Immature natural killer cell (primary cell): ENCODE measurements at regions not wholly inside any gene's neighbourhood (a gene's known extent, or its start where the extent isn't known, plus 50 kb on each side); places are given as distances from the start of the nearest gene placed in this dataset.

Experiments used
- DNase-seq, 3 donors: peaks; one replicate each; pipeline ENCODE4 v3.0.0; 2022; ENCODE audit warnings: mixed read lengths in 1 of 3
- H3K27ac Mint-ChIP-seq, 6 donors: one replicate each; pipeline ENCODE4 v1.8.0; 2020; ENCODE audit warnings: mixed read lengths in 6 of 6, mild to moderate bottlenecking in 5 of 6, inconsistent platforms in 4 of 6, moderate library complexity in 3 of 6
- H3K27me3 Mint-ChIP-seq, 3 donors: one replicate each; pipeline ENCODE4 v1.8.0; 2020 to 2021; ENCODE audit warnings: low read depth in 3 of 3, mild to moderate bottlenecking in 3 of 3, mixed read lengths in 3 of 3, moderate library complexity in 3 of 3, inconsistent platforms in 1 of 3
- H3K36me3 Mint-ChIP-seq, 3 donors: one replicate each; pipeline ENCODE4 v1.8.0; 2020; ENCODE audit warnings: mixed read lengths in 3 of 3, inconsistent platforms in 2 of 3, mild to moderate bottlenecking in 2 of 3
- H3K4me1 Mint-ChIP-seq, 2 donors: one replicate each; pipeline ENCODE4 v1.8.0; 2020; ENCODE audit warnings: inconsistent platforms in 2 of 2, mild to moderate bottlenecking in 2 of 2, mixed read lengths in 2 of 2, moderate library complexity in 1 of 2
- H3K4me3 Mint-ChIP-seq, 5 donors: one replicate each; pipeline ENCODE4 v1.8.0; 2020; ENCODE audit warnings: mild to moderate bottlenecking in 5 of 5, mixed read lengths in 5 of 5, inconsistent platforms in 3 of 5, moderate library complexity in 3 of 5
- H3K9me3 Mint-ChIP-seq, 6 donors: one replicate each; pipeline ENCODE4 v1.8.0; 2020; ENCODE audit warnings: mild to moderate bottlenecking in 6 of 6, mixed read lengths in 6 of 6, inconsistent platforms in 4 of 6, moderate library complexity in 3 of 6

GRCh38 chr18:77566604-77567003 is 317.0 kb downstream of the GALR1 start:
- Mint-ChIP-seq H3K4me1 (no peaks in the 10 kb centered on the region), H3K27ac (no peak overlapping the region), H3K27me3 (peaks cover 0 to 2% (median 0%) of the 10 kb centered on the region in 3 donors), H3K4me3 (no peak overlapping the region), H3K9me3 (peaks cover 0 to 20% (median 1%) of the 10 kb centered on the region in 6 donors), H3K36me3 (no peaks in the 10 kb centered on the region)
- no peak for DNase-seq

GRCh38 chr18:77567205-77567604 is 317.6 kb downstream of the GALR1 start:
- H3K27ac Mint-ChIP-seq, result no peak overlapping the region
- no peaks in the 10 kb centered on the region for H3K4me1 Mint-ChIP-seq
- peaks cover 0 to 20% (median 1%) of the 10 kb centered on the region in 6 donors for H3K9me3 Mint-ChIP-seq
- no peak overlapping the region for H3K4me3 Mint-ChIP-seq
- no peak for DNase-seq
- no peaks in the 10 kb centered on the region for H3K36me3 Mint-ChIP-seq
- peaks cover 0 to 2% (median 0%) of the 10 kb centered on the region in 3 donors for H3K27me3 Mint-ChIP-seq

- DNase-seq, result no peak
- no peaks in the 10 kb centered on the region for H3K4me1 Mint-ChIP-seq
- peaks cover 0 to 20% (median 2%) of the 10 kb centered on the region in 6 donors for H3K9me3 Mint-ChIP-seq
- H3K36me3 Mint-ChIP-seq, result no peaks in the 10 kb centered on the region
- H3K4me3 Mint-ChIP-seq, result no peak overlapping the region
- peaks cover 0 to 5% (median 4%) of the 10 kb centered on the region in 3 donors for H3K27me3 Mint-ChIP-seq
- no peak overlapping the region for H3K27ac Mint-ChIP-seq
These were observed 322.1 kb downstream of the GALR1 start for GRCh38 chr18:77571743-77572142.

GRCh38 chr18:77572537-77572936 is 322.9 kb downstream of the GALR1 start:
- peaks cover 0 to 20% (median 2%) of the 10 kb centered on the region in 6 donors for H3K9me3 Mint-ChIP-seq
- H3K36me3 Mint-ChIP-seq, result no peaks in the 10 kb centered on the region
- H3K27me3 Mint-ChIP-seq, result peaks cover 0 to 5% (median 4%) of the 10 kb centered on the region in 3 donors
- DNase-seq, result no peak
- H3K27ac Mint-ChIP-seq, result no peak overlapping the region
- H3K4me3 Mint-ChIP-seq, result no peak overlapping the region
- no peaks in the 10 kb centered on the region for H3K4me1 Mint-ChIP-seq

GRCh38 chr18:77573571-77573970 is 323.9 kb downstream of the GALR1 start:
- Mint-ChIP-seq H3K36me3 (no peaks in the 10 kb centered on the region), H3K4me3 (no peak overlapping the region), H3K27me3 (peaks cover 0 to 5% (median 4%) of the 10 kb centered on the region in 3 donors), H3K4me1 (no peaks in the 10 kb centered on the region), H3K27ac (no peak overlapping the region), H3K9me3 (peaks cover 0 to 10% (median under 1%) of the 10 kb centered on the region in 6 donors)
- no peak for DNase-seq

- H3K4me1 Mint-ChIP-seq, result no peaks in the 10 kb centered on the region
- H3K27ac Mint-ChIP-seq, result no peak overlapping the region
- H3K9me3 Mint-ChIP-seq, result no peaks in the 10 kb centered on the region
- no peak for DNase-seq
- peaks cover 2 to 11% (median 2%) of the 10 kb centered on the region in 3 donors for H3K27me3 Mint-ChIP-seq
- no peaks in the 10 kb centered on the region for H3K36me3 Mint-ChIP-seq
- no peak overlapping the region for H3K4me3 Mint-ChIP-seq
These were observed 341.4 kb downstream of the GALR1 start for GRCh38 chr18:77590943-77591515.

- H3K9me3 Mint-ChIP-seq, result no peaks in the 10 kb centered on the region
- H3K4me1 Mint-ChIP-seq, result no peaks in the 10 kb centered on the region
- H3K4me3 Mint-ChIP-seq, result no peak overlapping the region
- no peaks in the 10 kb centered on the region for H3K36me3 Mint-ChIP-seq
- no peak overlapping the region for H3K27ac Mint-ChIP-seq
- H3K27me3 Mint-ChIP-seq, result peaks cover 0 to 5% (median 4%) of the 10 kb centered on the region in 3 donors
- DNase-seq, result no peak
These were observed 348.1 kb downstream of the GALR1 start for GRCh38 chr18:77597726-77598125.

- no peak overlapping the region for H3K27ac Mint-ChIP-seq
- H3K4me3 Mint-ChIP-seq, result no peak overlapping the region
- no peaks in the 10 kb centered on the region for H3K36me3 Mint-ChIP-seq
- peaks cover 0 to 7% (median 2%) of the 10 kb centered on the region in 3 donors for H3K27me3 Mint-ChIP-seq
- DNase-seq, result no peak
- no peaks in the 10 kb centered on the region for H3K4me1 Mint-ChIP-seq
- no peaks in the 10 kb centered on the region for H3K9me3 Mint-ChIP-seq
These were observed 351.0 kb downstream of the GALR1 start for GRCh38 chr18:77600674-77601073.

GRCh38 chr18:77601567-77601966 is 351.9 kb downstream of the GALR1 start:
- no peaks in the 10 kb centered on the region for H3K9me3 Mint-ChIP-seq
- no peaks in the 10 kb centered on the region for H3K36me3 Mint-ChIP-seq
- peaks cover under 1 to 4% (median 2%) of the 10 kb centered on the region in 3 donors for H3K27me3 Mint-ChIP-seq
- no peak overlapping the region for H3K4me3 Mint-ChIP-seq
- H3K27ac Mint-ChIP-seq, result no peak overlapping the region
- no peak for DNase-seq
- H3K4me1 Mint-ChIP-seq, result no peaks in the 10 kb centered on the region

- Mint-ChIP-seq H3K27ac (no peak overlapping the region), H3K4me1 (no peaks in the 10 kb centered on the region), H3K27me3 (peaks cover 0 to 4% (median 2%) of the 10 kb centered on the region in 3 donors), H3K4me3 (no peak overlapping the region), H3K9me3 (no peaks in the 10 kb centered on the region), H3K36me3 (no peaks in the 10 kb centered on the region)
- DNase-seq, result no peak
These were observed 357.4 kb downstream of the GALR1 start for GRCh38 chr18:77607087-77607486.

- Mint-ChIP-seq H3K4me1 (no peaks in the 10 kb centered on the region), H3K27me3 (peaks cover 0 to 7% (median 1%) of the 10 kb centered on the region in 3 donors), H3K36me3 (no peaks in the 10 kb centered on the region), H3K4me3 (no peak overlapping the region), H3K9me3 (no peaks in the 10 kb centered on the region), H3K27ac (no peak overlapping the region)
- no peak for DNase-seq
These were observed 359.2 kb downstream of the GALR1 start for GRCh38 chr18:77608807-77609206.

- no peak overlapping the region for H3K27ac Mint-ChIP-seq
- H3K36me3 Mint-ChIP-seq, result no peaks in the 10 kb centered on the region
- H3K27me3 Mint-ChIP-seq, result peaks cover 3 to 14% (median 4%) of the 10 kb centered on the region in 3 donors
- H3K4me1 Mint-ChIP-seq, result peaks cover 0 to 9% of the 10 kb centered on the region in 2 donors
- no peak for DNase-seq
- no peak overlapping the region for H3K4me3 Mint-ChIP-seq
- H3K9me3 Mint-ChIP-seq, result no peaks in the 10 kb centered on the region
These were observed 368.0 kb downstream of the GALR1 start for GRCh38 chr18:77617694-77618093.

- DNase-seq, result no peak
- H3K27ac Mint-ChIP-seq, result no peak overlapping the region
- H3K4me1 Mint-ChIP-seq, result peaks cover 0 to 9% of the 10 kb centered on the region in 2 donors
- H3K36me3 Mint-ChIP-seq, result no peaks in the 10 kb centered on the region
- peaks cover 1 to 10% (median 2%) of the 10 kb centered on the region in 3 donors for H3K27me3 Mint-ChIP-seq
- no peak overlapping the region for H3K4me3 Mint-ChIP-seq
- H3K9me3 Mint-ChIP-seq, result no peaks in the 10 kb centered on the region
These were observed 369.9 kb downstream of the GALR1 start for GRCh38 chr18:77619525-77619924.

GRCh38 chr18:77622009-77622692 is 372.5 kb downstream of the GALR1 start:
- peak overlapping the region in 4 of 5 donors; percentile 68 to 92 (median 75) for H3K4me3 Mint-ChIP-seq
- peaks cover 0 to 3% (median 0%) of the 10 kb centered on the region in 6 donors for H3K9me3 Mint-ChIP-seq
- H3K27me3 Mint-ChIP-seq, result peaks cover 4 to 5% (median 4%) of the 10 kb centered on the region in 3 donors
- H3K36me3 Mint-ChIP-seq, result no peaks in the 10 kb centered on the region
- peaks cover 0 to 9% of the 10 kb centered on the region in 2 donors for H3K4me1 Mint-ChIP-seq
- H3K27ac Mint-ChIP-seq, result peak overlapping the region in 5 of 6 donors; percentile 25 to 81 (median 67)
- DNase-seq, result peak; percentile 7 to 64 (median 15)
